ENCODE measurements at regions not wholly inside any gene's neighbourhood (a gene's known extent, or its start where the extent isn't known, plus 50 kb on each side); places are given as distances from the start of the nearest gene placed in this dataset.
A peak's percentile ranks its signal among the peaks of the same experiment; 100 is the strongest.

GRCh38 chr6:132893772-132894490 lies 79.6 kb downstream of the RPS12 start:
- no peak overlapping the region for H2BK5ac ChIP-seq (ENCODE audit: insufficient read length, low read length)
- H2BK15ac ChIP-seq (ENCODE audit: low read depth, low read length) = no peak overlapping the region
- no peak overlapping the region for H3K4me2 ChIP-seq (ENCODE audit: insufficient read depth, insufficient read length, low read length)
- H3K79me2 ChIP-seq (ENCODE audit: insufficient read depth, low read length) = no peaks in the 10 kb centered on the region
- Mint-ChIP-seq H3K9me3 (peaks cover 0 to 2% of the 10 kb centered on the region in 2 experiments; a peak in 1 of 5 replicates), H3K27me3 (ENCODE audit: low read depth) (no peaks in the 10 kb centered on the region), H3K27ac (peak overlapping the region in 1 of 3 experiments; percentile 23; a peak in 1 of 7 replicates), H3K4me3 (no peak overlapping the region), H3K4me1 (peaks cover 3 to 17% of the 10 kb centered on the region in 2 experiments; a peak in 3 of 4 replicates), H3K36me3 (ENCODE audit: insufficient read depth in 1 of 3, low read depth in 3 of 3) (no peaks in the 10 kb centered on the region)
- H3K14ac ChIP-seq (ENCODE audit: insufficient read depth, low read length) = no peak overlapping the region
- H2BK20ac ChIP-seq (ENCODE audit: low read depth, low read length, poor library complexity, severe bottlenecking) = no peak overlapping the region
- H3K23me2 ChIP-seq (ENCODE audit: insufficient read length, low read depth, low read length, poor library complexity, severe bottlenecking) = no peaks in the 10 kb centered on the region
- H2BK12ac ChIP-seq (ENCODE audit: insufficient read length, low read depth, low read length) = no peak overlapping the region
- H3K27me3 ChIP-seq (ENCODE audit: insufficient read depth, low read length) = no peaks in the 10 kb centered on the region
- H2AK5ac ChIP-seq (ENCODE audit: insufficient read length, low read length) = no peak overlapping the region
- no peaks in the 10 kb centered on the region for H4K20me1 ChIP-seq (ENCODE audit: control insufficient read depth, insufficient read depth, insufficient read length)
- H4K8ac ChIP-seq (replicated peaks; ENCODE audit: insufficient read length, low read depth, low read length) = no peak overlapping the region
- H3K27ac ChIP-seq (ENCODE audit: insufficient read length, low read depth, low read length) = no peak overlapping the region
- DNase-seq = no peak
- WGBS (ENCODE audit: extremely low coverage, insufficient read length, low lambda C conversion rate) = no CpG with 5 or more reads among the region's 8 CpGs
- no peak overlapping the region for H3K23ac ChIP-seq (ENCODE audit: insufficient read length, low read depth, low read length)
- no peaks in the 10 kb centered on the region for H3K9me3 ChIP-seq (ENCODE audit: control insufficient read depth, low read depth, low read length)
- no peaks in the 10 kb centered on the region for H3K4me1 ChIP-seq (ENCODE audit: insufficient read depth, low read length)
- TF ChIP-seq CTCF (conservative IDR thresholded peaks at IDR 0.05) = no peak
- no peak overlapping the region for H4K91ac ChIP-seq (ENCODE audit: insufficient read length, low read depth, low read length)
- H4K5ac ChIP-seq (ENCODE audit: insufficient read length, low read depth, low read length) = no peak overlapping the region
- no peak overlapping the region for H2BK120ac ChIP-seq (ENCODE audit: low read depth, low read length, poor library complexity, severe bottlenecking)
- H3K18ac ChIP-seq (ENCODE audit: insufficient read length, low read depth, low read length) = no peak overlapping the region
- no peak overlapping the region for H3T11ph ChIP-seq (ENCODE audit: low read length)
- no peak overlapping the region for H3K4ac ChIP-seq (ENCODE audit: low read depth, low read length)
- H2AFZ ChIP-seq (ENCODE audit: low read length) = no peak overlapping the region
- H3K79me1 ChIP-seq (ENCODE audit: insufficient read depth, low read depth, low read length, poor library complexity, severe bottlenecking) = no peaks in the 10 kb centered on the region
- no peak overlapping the region for H3K9ac ChIP-seq (ENCODE audit: extremely low read depth, insufficient read length, low read length)
- no peak overlapping the region for H3K56ac ChIP-seq (ENCODE audit: insufficient read length, low read depth, low read length)
